Activated T-cell treated with anti-CD3 and anti-CD28 coated beads for 24 hours (primary cell): ENCODE measurements at regions not wholly inside any gene's neighbourhood (a gene's known extent, or its start where the extent isn't known, plus 50 kb on each side); places are given as distances from the start of the nearest gene placed in this dataset.

ENCODE experiments used
- DNase-seq: peaks from one replicate; pipeline ENCODE4 v3.0.0-alpha.2; 2020; ENCODE audit warnings: low read depth

DNA sequence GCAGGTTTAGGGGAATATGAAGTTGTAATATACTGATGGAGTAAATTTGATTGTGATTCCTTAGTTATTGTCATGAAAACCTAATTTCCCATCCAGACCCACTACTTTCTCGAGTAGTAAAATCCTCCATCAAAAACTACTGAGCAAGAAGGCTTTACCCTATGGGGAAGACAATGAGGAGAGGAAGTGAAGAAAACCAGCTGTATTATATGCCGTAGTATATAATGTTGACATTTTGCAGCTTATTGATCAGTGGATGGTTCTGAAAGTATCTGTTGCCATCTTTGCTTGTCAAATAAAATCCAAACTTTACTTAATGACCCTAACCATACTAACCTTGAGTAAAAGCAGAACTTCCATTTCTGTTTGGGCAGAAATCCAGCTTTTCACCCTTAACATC lies 292.8 kb upstream of the RAG2 start:
- DNase-seq: no peak

DNA sequence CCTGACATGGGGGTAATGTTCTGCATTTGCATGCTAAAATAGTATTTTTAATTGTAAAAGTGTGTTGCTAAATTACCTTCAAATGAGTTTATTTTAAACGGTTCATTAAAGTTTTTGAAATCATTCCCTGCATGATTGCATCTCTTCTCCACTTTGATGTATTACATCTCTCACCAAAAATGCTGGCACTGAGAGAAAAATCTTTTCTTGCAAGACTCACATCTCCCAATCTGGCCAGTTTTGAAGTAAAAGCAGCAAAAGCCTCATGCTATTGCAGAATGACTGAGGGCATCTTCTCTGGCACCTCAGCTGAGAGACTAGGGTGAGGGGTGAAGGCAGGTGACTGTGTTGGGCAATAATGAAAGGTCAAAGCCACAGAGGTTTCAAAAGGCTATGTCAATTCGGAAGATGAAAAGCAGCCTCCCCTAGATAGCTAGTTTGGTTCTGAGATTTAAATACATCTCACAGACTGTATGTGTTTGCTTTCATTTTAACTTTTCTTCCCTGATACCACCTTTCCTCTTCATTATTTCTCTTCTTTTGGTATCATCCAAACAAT lies 292.2 kb upstream of the RAG2 start:
- DNase-seq: no peak

DNA sequence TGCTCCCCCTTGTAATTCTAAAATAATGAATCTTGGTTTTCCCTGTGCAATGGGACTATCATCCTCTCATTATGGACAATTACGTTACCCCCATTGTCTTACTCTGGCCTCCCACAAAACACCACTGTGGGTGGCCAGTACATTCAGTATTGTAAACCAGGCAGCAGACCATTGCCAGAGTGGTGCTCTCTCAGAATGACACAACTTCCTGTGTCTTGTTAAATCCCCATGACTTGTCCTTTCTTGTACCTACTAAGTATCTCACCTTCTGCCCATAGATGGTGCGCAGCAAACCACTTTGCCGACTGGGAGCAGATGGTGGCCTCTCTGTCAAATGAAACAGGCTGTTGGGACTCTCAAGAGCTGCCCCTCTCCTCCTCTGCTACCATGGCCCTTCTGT lies 287.1 kb upstream of the RAG2 start:
- no peak for DNase-seq

DNA sequence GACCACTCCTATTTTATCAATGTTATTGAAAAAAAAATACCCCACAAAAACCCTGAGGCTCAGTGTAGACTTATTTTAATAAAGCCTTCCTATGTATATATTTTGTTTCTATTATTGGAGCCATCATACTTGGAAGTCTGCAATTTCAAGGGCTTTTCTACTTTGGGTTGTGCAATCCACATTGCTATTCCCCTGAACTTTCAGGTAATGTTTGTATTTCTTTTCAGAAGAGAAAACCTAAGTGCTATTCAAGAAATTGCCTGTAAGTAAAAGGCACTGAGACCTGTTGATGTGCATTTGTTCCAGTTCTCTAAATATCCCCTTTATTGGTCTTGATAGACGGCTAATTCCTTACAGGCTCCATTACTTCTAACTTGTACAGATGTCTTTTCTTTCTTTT lies 280.7 kb upstream of the RAG2 start:
- no peak for DNase-seq

DNA sequence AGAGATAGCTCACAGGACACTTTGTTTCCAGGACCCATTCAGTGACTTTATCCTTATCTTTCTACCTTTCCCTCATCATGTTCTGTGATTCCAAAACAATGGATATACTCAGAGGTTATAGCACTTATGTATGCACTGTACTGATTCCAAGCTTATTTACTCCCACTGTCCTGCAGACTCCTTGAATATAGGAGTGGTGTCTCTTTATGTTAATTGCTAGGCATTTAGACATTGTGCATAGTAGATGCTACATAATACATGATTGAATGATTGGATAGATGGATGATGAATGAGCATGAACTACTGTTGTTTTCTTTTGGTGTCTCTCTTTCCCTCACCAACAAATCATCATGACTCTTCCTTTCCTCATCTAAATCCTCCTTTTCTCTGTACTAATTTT lies 279.1 kb upstream of the RAG2 start:
- no peak for DNase-seq

DNA sequence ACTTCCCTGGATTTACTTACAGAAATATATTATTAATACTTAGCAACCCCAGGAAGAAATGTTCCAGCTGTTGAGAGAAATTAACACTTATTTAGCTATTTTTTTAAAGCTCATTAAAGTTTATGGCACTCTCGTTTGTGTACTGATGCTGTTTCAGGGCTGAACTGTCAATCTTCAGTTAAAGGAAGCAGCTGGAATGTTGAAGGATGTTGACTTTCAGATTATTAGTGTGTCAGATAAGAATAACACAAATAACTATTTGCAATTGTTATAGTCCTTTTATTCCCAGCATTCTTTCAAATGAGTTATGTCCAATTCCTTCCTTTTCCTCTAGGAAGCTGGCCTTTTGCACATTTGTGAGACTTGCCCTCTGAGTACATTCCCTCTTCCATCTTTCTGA lies 278.2 kb upstream of the RAG2 start:
- no peak for DNase-seq

DNA sequence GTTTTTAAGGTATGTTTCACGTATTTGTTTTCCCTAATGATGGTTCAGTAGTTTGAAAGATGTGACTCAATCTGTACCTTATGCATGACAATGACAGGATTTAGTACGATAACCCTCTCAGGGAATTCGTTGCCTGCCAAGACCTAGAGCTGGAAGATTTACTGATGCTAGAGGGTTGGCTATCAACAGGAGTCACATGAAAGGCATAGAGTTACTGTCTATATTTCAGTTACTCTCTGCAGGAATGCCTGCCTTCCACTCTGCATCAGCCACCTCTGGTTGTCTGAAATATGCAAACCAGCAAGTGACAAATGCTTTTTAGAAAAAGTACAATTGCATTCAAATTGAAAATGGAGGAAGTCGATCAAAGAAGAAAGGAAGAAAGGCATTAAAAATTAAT lies 276.3 kb upstream of the RAG2 start:
- DNase-seq: no peak

DNA sequence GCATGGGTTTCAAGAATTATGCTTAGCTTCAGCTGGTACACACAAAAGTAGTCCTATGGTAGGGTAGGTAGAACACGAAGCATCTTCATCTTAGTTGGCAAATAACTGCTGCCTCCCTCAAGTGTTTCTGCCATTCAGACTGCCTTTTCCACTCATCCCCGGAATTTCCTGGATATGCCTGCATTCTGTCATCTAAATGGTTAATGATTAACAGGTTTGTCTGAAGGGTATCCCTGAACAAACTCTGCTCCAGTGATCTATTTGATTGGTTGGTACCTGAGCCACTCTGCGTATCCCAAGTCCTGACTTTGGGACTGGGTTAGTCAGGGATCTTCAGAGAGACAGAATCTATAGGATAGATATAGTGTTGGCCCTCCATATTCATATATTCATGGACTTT lies 272.3 kb upstream of the RAG2 start:
- DNase-seq: no peak

DNA sequence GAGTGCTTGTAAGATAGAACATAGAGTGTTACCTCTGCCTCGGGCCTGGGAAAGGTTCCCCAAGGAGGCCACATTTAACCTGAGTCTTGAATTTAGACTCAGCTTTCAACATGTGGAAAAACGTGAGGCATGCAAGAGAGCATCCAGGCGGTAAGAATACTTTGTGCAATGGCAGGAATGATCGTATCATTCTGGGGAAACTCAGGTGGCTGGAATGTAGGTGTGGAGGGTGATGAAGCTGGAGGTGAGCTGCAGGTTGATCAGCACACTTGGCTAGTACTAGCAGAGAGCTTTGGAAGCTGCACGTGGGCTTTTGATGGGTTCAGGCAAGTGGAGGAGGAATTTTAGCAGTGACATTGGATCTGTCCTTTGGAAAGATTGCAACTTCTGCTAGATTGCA lies 270.3 kb upstream of the RAG2 start:
- DNase-seq: no peak

DNA sequence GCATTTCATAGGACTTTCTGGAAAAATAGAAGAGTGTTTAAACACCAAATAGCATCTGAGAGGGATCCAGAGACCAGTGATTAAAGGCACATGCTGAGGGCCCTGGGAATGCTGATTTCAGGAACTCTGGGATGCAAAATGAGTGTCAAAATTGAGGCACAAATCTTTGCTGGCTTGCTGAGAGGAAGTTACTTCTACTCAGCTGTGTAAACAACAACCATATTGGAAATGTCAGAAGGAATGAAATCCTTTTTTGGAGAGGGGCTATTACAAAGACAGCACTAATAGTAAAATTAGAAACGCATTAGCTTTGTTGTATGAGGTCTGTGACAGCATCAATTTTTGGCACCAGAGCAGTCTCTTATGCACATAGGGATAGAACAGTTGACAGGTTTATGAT lies 267.8 kb upstream of the RAG2 start:
- DNase-seq: no peak

DNA sequence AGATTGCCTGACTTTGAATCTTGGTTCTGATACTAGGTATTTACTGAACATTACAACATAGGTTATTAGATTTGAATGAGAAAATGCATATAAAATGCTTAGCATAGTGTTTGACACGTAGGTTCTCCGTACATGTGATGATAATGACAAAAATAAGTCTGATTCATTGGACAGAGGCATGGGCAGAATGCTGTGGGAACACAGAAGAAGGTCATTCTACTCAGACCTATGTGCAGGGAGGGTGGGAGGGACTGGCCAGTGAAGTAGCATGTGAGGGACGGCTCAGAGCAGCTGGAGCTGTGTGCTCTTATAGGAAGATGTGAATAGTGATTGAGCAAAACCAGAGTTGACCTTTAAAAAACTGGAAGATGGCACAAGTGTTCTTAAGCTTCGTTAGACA lies 256.8 kb upstream of the RAG2 start:
- DNase-seq: no peak

DNA sequence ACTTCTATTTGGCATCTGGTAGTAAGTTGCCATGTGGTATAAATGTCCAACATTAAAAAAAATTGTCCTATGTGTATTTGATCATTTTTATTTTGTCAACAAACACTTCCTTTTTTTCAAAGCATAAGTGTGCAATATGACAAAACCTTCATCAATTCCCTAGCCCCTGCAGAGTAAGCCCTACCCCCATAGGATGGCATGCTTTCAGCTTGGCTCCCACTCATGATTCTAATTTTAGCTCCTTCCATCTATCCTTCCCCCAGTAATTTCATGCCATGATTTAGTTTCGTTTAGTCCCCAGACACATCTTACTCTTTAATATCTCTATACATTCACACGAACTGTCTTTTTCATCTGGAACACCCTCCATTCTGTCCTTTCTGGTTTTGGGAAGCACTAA lies 250.6 kb upstream of the RAG2 start:
- no peak for DNase-seq

DNA sequence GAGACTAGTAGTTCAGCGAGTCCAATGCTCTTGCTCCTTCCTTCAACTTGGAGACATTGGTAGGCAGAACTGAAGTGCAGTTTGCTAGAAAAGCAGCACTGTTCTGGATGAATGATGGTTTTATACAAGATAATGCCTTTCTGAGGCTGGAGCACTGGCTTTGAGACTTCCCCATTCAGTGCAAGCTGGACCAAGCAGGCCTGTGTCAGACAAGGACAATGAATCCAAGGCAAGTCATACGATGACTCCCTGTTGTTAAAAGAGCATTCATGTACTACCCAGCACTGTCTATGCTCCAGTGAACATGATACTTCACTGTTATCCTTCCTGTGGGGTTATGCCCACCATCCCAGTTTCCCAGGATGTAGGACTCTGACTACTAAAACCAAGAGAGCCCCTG lies 242.3 kb upstream of the RAG2 start:
- DNase-seq: no peak

DNA sequence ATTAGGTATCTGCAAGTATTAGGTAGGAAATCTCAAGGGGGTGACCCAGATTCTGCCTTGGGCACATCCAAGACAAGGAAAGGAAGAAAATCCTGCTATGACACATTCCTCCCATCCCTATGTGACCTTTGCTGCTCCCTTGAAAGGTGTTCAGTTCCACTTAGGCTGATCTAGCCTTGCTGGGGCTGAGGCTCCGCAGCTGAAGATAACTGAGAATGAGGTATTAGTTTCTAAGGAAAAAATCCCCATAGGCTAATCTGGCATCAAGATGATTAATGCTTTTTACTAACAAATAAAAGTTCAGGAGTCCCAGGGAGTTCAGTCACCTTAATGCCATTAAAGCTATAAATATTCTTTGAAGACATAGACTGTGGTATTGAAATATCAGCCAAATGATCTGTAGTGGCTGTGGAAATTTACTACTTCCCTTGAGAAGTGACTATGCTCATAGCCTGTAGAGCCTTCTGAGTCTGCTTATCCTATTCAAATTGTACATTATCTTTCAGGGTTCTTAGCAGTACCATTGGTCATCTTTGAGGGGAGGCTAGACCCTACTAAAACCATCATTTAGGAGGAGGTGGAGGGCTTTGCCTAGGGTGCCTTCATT lies 239.9 kb upstream of the RAG2 start:
- DNase-seq: no peak

DNA sequence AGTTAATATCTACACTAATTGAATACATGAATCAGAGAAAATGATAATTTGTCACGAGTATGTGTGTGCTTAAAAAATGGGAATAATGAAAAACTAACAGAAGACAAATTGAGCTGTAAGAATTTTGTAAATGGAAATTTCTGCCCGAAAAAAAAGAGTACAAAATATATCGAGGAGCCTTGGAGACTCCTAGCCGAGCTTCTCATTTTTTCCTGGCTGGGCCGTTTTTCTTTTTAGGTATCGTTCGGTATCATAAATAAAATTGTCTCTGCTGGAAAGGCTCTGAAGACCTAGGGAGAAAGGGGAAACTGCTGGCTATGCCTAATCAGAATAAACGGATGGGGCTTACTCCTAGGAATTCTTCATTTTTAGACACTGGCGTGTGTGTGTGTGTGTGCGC lies 227.2 kb upstream of the RAG2 start:
- DNase-seq: no peak

DNA sequence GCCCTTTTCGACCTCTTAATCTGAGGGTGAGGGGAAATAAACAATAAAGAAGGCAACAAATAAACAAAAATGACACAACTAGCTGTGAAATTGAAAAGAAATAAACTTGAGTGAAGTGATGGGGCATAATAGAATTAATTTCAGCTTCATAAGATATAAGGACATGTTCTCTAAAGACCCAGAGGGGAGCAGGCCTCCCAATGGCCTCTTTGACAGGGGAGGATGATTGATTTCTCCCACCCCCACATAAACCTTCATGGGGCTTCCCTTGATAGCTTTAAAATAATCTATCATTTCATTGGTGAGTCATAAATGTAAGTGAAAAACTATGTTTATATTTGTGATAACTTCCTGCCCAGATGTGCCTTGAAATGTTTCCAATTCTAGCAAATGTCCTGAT lies 226.3 kb upstream of the RAG2 start:
- DNase-seq: no peak

DNA sequence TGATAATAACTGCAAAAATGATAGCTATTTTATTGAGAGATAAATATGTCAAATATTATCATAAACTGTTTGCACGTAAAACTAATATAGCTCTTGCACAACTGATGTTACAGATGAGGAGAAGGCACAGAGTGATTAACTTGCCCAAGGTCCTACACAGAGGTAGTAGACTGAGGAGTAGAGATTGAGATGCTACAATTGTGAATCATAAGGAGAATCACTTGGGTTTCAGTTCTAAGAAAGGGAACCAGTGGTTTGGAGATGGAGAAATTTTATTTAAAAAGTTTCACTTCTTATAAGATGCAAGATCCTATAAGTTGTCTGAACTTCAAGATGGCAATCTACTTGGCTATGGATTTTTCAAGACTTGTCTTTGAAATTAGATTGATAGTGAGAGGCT lies 224.8 kb upstream of the RAG2 start:
- DNase-seq: no peak

DNA sequence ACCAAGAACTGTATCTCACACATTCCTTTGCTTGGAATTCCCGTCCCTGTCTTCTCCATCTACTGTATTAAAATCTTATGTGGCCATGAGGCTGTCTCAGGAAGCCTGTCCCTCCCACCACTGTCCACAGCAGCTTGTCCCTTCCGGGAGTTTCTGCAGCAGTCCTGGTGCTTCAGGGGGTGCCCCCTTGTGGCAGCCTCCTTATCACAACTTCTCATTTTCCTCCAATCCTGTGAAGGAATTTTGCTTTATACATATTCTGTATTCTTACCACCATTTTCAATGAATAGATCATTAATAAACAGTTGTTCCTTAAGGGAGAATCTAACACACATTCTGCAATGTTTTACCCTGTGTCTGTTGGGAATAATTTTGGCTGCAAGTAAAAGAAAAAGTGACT lies 220.4 kb upstream of the RAG2 start:
- DNase-seq: no peak

DNA sequence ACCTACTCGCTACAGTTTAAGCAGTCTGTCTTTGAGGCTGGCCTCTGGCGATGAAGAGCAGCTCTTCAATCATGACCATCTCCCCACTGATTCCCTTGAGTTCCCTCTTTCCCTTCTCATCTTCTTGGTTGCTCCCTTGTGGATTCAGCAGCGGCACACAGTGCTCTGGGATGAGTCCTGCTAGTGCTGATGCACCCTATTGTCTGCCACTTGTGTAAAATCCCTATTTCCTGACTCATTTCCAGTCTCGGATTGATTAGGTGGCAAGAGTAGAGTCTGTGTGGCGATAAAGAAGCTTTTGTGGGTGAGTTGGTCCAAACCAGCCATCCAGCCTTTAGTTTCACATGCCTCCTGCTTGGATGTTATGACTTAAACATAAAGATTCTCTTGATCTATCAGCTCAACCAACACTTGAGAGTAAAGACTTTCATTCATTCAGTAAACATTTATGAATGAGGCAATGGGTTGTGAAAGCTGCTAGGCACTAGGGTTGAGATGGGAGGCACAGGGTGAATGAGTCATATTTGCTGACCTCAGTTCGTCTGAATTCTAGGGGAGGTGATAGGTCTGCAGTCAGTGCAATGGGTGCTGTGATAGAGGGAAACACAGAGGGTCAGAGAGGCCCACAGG lies 219.4 kb upstream of the RAG2 start:
- no peak for DNase-seq

DNA sequence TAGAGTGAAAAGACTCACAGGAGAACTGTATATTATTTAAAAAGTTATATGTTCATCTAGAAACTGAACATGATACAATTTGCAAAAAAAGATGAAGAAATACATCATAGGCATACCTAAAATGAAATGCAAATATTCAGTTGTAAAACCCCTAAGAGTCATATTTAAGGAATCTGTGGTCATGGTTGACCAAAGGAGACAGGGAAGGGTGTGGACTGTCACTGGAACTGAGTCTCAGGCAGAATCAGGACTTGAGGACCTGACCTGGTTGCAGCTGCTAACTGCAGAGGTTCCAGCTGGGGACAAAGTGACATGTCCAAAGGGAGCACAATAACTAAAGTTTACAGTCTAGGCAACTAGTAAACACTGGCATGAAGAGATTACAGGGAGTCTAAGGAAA lies 211.3 kb upstream of the RAG2 start:
- no peak for DNase-seq

DNA sequence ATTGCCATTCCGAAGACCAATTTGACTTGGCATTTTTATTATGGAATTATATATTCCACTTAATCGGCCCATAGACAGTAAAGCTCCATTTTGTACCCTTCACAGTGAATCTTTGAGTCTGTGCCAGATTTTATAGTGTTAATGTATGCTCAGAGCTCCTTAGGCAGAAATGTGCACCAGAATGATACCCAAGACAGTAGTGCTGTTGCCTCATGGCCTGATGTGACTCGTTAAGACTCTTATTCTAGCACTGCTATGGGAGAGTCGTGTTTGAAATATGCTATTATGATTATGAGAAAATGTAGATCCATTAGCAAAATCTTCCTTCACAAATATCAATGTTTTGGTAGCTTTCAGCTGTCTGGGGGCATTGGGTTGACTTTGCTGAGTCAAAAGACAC lies 209.8 kb upstream of the RAG2 start:
- DNase-seq: no peak

DNA sequence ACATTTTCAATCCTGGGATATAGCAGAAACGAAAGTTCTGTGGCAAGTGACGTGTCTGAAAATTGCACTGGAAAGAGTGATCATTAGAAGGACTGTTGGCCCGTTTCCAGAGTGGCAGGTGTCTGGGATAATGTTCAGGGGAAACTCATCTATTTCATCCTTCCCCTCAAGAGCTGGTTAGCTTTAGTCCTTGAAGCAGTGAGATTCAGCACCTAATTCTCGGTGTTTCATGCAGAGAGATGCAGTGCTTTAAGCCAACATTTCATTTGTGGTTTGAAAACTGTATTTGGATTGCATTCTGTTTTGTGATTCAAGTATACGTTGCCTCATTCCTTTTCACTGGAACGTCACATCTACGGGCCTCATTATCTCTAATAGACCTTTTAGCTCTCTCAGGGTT lies 205.0 kb upstream of the RAG2 start:
- DNase-seq: no peak

DNA sequence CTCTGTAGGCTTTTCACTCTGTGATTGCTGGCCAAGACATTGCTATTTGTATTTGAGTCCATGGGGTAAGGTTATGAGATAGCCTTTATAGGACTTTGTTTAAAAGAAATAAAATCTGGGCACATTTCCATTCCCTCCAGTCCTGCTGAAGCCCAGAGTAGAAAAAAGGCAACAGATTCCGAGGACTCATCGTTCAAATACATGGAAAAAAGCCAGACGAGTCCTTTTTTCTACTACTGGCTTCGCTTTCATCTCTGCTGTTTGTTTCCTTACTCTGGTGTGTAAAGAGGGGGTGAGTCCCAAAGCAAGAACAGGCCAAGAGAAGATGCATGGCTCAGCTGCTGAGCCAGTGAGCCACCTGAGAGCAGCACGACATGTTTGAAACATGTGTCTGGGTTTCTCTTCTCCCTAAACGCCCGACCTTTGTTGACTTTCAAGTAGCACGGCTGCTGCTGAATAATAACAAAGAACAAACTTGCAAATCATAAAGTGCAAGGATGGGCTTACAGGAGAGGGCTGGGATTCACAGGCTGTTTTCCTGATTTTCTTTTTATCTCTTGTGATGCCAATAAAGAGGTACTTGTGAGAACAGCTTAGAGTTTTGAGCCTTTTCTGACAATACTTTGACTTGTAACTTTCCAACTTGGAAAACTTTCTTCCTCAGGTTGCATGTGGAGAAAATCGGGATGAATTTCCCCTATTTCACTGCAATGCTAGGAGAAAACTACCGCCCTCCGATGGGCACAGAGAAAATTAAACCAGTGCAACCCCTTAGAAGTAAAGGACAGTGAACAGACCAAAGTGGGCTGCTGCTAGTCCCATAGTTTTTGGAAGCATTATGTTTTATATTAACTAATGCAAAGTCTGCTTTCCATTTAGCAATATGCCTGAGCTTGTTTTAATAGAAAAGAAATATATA lies 195.2 kb upstream of the RAG2 start:
- DNase-seq: no peak
